IMR-90 (cell line): ENCODE measurements at regions not wholly inside any gene's neighbourhood (a gene's known extent, or its start where the extent isn't known, plus 50 kb on each side); places are given as distances from the start of the nearest gene placed in this dataset.

ENCODE experiments used
- ATAC-seq: fragments of 200-7000 bp; cut with Tn5 transposase; 2 replicates; pipeline ENCODE4 v1.9.1; 2020; ENCODE audit warnings: low read depth, mild to moderate bottlenecking, moderate library complexity
- BruUV-seq: library from RNA; stranded (reverse); fragments of 400-500 nt; replicated peaks from 2 replicates; lab custom pipeline; 2021; lab: Mats Ljungman, UMichigan
- CTCF ChIA-PET: fragments of 300-600 bp; formaldehyde crosslinking; extraction: SDS; loops from one replicate; lab custom pipeline; 2021; ENCODE audit warnings: antibody characterized with exemption; lab: Yijun Ruan, JAX
- POLR2A ChIA-PET: fragments of 300-600 bp; sonication (Branson Sonifier 250); formaldehyde crosslinking; loops from one replicate; lab custom pipeline; 2022; ENCODE audit warnings: antibody characterized with exemption; ENCODE audit not compliant: unreplicated experiment; lab: Charles Lee
- DNase-seq: peaks from one replicate; pipeline ENCODE4 v3.0.0; 2013
- H2AFZ ChIP-seq: replicated peaks from 2 replicates; pipeline ENCODE3; 2013; ENCODE audit warnings: low read length, mild to moderate bottlenecking; ENCODE audit not compliant: poor library complexity
- H2AK5ac ChIP-seq: 2 replicates; pipeline ENCODE4 v1.6.1; 2013; ENCODE audit warnings: low read depth, low read length, inconsistent platforms
- H2AK9ac ChIP-seq: replicated peaks from 2 replicates; pipeline ENCODE3; 2013; ENCODE audit warnings: mild to moderate bottlenecking, low read depth, low read length, moderate library complexity; ENCODE audit not compliant: poor library complexity
- H2BK120ac ChIP-seq: 2 replicates; pipeline ENCODE4 v1.6.1; 2013; ENCODE audit warnings: low read depth, low read length, inconsistent platforms
- H2BK15ac ChIP-seq: 3 replicates; pipeline ENCODE4 v1.6.1; 2013; ENCODE audit warnings: low read depth, low read length, inconsistent platforms
- H2BK20ac ChIP-seq: 2 replicates; pipeline ENCODE4 v1.6.1; 2013; ENCODE audit warnings: low read depth, mild to moderate bottlenecking, inconsistent platforms, low read length, moderate library complexity
- H2BK5ac ChIP-seq: 2 replicates; pipeline ENCODE4 v1.6.1; 2013; ENCODE audit warnings: mild to moderate bottlenecking, low read depth, low read length, inconsistent platforms; ENCODE audit not compliant: poor library complexity, severe bottlenecking
- H3K14ac ChIP-seq: replicated peaks from 2 replicates; pipeline ENCODE4 v1.6.1; 2013; ENCODE audit warnings: low read depth, low read length, inconsistent platforms
- H3K18ac ChIP-seq: 2 replicates; pipeline ENCODE4 v1.6.1; 2013; ENCODE audit warnings: low read depth, low read length, control low read depth
- H3K23ac ChIP-seq: 2 replicates; pipeline ENCODE4 v1.6.1; 2013; ENCODE audit warnings: low read depth, low read length, inconsistent platforms
- H3K27ac ChIP-seq: 2 replicates; pipeline ENCODE4 v1.5.1; 2013; ENCODE audit warnings: mild to moderate bottlenecking, control low read depth, low read length; ENCODE audit not compliant: insufficient read depth
- H3K27me3 ChIP-seq: 2 replicates; pipeline ENCODE4 v1.6.1; 2013; ENCODE audit warnings: low read length; ENCODE audit not compliant: control insufficient read depth, insufficient read depth
- H3K36me3 ChIP-seq: 2 replicates; pipeline ENCODE4 v1.6.1; 2013; ENCODE audit warnings: low read length, mixed read lengths; ENCODE audit not compliant: control insufficient read depth, insufficient read depth
- H3K4ac ChIP-seq: 2 replicates; pipeline ENCODE4 v1.6.1; 2013; ENCODE audit warnings: low read depth, low read length, inconsistent platforms
- H3K4me1 ChIP-seq: 2 replicates; pipeline ENCODE4 v1.6.1; 2013; ENCODE audit warnings: low read length, mixed read lengths; ENCODE audit not compliant: control insufficient read depth, insufficient read depth
- H3K4me2 ChIP-seq: 2 replicates; pipeline ENCODE4 v1.6.1; 2013; ENCODE audit warnings: low read depth, mild to moderate bottlenecking, control low read depth, low read length, moderate library complexity
- H3K4me3 ChIP-seq: 2 replicates; pipeline ENCODE4 v1.5.1; 2013; ENCODE audit warnings: low read depth, mild to moderate bottlenecking, control low read depth, low read length, moderate library complexity; ENCODE audit not compliant: insufficient read depth
- H3K56ac ChIP-seq: 2 replicates; pipeline ENCODE4 v1.6.1; 2013; ENCODE audit warnings: low read length, inconsistent platforms; ENCODE audit not compliant: insufficient read depth; ENCODE audit errors: extremely low read depth
- H3K79me1 ChIP-seq, 2 experiments: 2 replicates each; pipeline ENCODE4 v1.6.1; 2013; ENCODE audit warnings: low read length in 2 of 2, inconsistent platforms in 1 of 2, low read depth in 1 of 2
- H3K9ac ChIP-seq: 2 replicates; pipeline ENCODE4 v1.6.1; 2013; ENCODE audit warnings: low read depth, low read length, control low read depth
- H3K9me1 ChIP-seq: 2 replicates; pipeline ENCODE4 v1.6.1; 2013; ENCODE audit warnings: low read length, inconsistent platforms; ENCODE audit not compliant: insufficient read depth
- H3K9me3 ChIP-seq: 2 replicates; pipeline ENCODE4 v1.6.1; 2013; ENCODE audit warnings: low read length; ENCODE audit not compliant: control insufficient read depth, insufficient read depth
- H4K20me1 ChIP-seq: 2 replicates; pipeline ENCODE4 v1.6.1; 2013; ENCODE audit warnings: low read length, inconsistent platforms; ENCODE audit not compliant: insufficient read depth
- H4K5ac ChIP-seq: 2 replicates; pipeline ENCODE4 v1.6.1; 2013; ENCODE audit warnings: mild to moderate bottlenecking, low read depth, low read length, control low read depth
- H4K8ac ChIP-seq, 2 experiments: 2 replicates each; pipeline ENCODE4 v1.6.1; 2013; ENCODE audit warnings: low read depth in 2 of 2, low read length in 2 of 2, control low read depth in 1 of 2, inconsistent platforms in 1 of 2
- H4K91ac ChIP-seq: 2 replicates; pipeline ENCODE4 v1.6.1; 2013; ENCODE audit warnings: low read depth, low read length, inconsistent platforms; ENCODE audit not compliant: insufficient read depth
- BHLHE40 ChIP-seq: fragments of 150-350 bp; IDR thresholded peaks from 2 replicates; pipeline ENCODE4 v1.6.1; 2016; ENCODE audit warnings: mild to moderate bottlenecking, low read depth, low read length
- CEBPB ChIP-seq: IDR thresholded peaks from 2 replicates; pipeline ENCODE4 v1.6.1; 2012; ENCODE audit warnings: low read depth, low read length, improper control_type of control experiment
- CHD1 ChIP-seq: IDR thresholded peaks from 2 replicates; pipeline ENCODE4 v1.6.1; 2012; ENCODE audit warnings: low read depth, low read length, improper control_type of control experiment
- ELK1 ChIP-seq: fragments of 150-350 bp; IDR thresholded peaks from 2 replicates; pipeline ENCODE4 v1.6.1; 2016; ENCODE audit warnings: low read depth, mild to moderate bottlenecking, low read length, moderate library complexity, borderline replicate concordance
- FOS ChIP-seq: fragments of 150-350 bp; IDR thresholded peaks from 2 replicates; pipeline ENCODE4 v1.6.1; 2016; ENCODE audit warnings: low read depth, low read length
- MAFK ChIP-seq: IDR thresholded peaks from 2 replicates; pipeline ENCODE4 v1.6.1; 2012; ENCODE audit warnings: low read depth, low read length, improper control_type of control experiment
- MAZ ChIP-seq: IDR thresholded peaks from 2 replicates; pipeline ENCODE4 v1.6.1; 2012; ENCODE audit warnings: low read depth, mild to moderate bottlenecking, low read length, improper control_type of control experiment, moderate library complexity, borderline replicate concordance
- MXI1 ChIP-seq: IDR thresholded peaks from 2 replicates; pipeline ENCODE4 v1.6.1; 2012; ENCODE audit warnings: low read depth, mild to moderate bottlenecking, low read length, moderate library complexity, borderline replicate concordance
- NFE2L2 ChIP-seq: fragments of 150-350 bp; IDR thresholded peaks from 2 replicates; pipeline ENCODE4 v1.6.1; 2016; ENCODE audit warnings: low read depth, mild to moderate bottlenecking, low read length
- POLR2A ChIP-seq: IDR thresholded peaks from 2 replicates; pipeline ENCODE4 v1.6.1; 2012; ENCODE audit warnings: mild to moderate bottlenecking, low read depth, low read length
- RAD21 ChIP-seq: IDR thresholded peaks from 2 replicates; pipeline ENCODE4 v1.6.1; 2012; ENCODE audit warnings: low read length, improper control_type of control experiment
- RCOR1 ChIP-seq: IDR thresholded peaks from 2 replicates; pipeline ENCODE4 v1.6.1; 2012; ENCODE audit warnings: mild to moderate bottlenecking, low read length, improper control_type of control experiment; ENCODE audit not compliant: insufficient replicate concordance
- RFX5 ChIP-seq: IDR thresholded peaks from 2 replicates; pipeline ENCODE4 v1.8.0; 2012; ENCODE audit warnings: low read depth, mild to moderate bottlenecking, low read length, moderate library complexity
- SMC3 ChIP-seq: fragments of 150-350 bp; IDR thresholded peaks from 2 replicates; pipeline ENCODE4 v1.6.1; 2016; ENCODE audit warnings: low read depth, mild to moderate bottlenecking, antibody characterized with exemption, low read length, moderate library complexity
- WGBS, 2 experiments: methylation state at CpG; one replicate each; pipeline versions ENCODE4 v1.1.5 to v1.1.7; 2013; ENCODE audit warnings: missing lambda C conversion rate in 2 of 2; ENCODE audit not compliant: insufficient read length in 1 of 2; ENCODE audit errors: extremely low coverage in 2 of 2; 5-methylcytosine and 5-hydroxymethylcytosine counted together
- dilution Hi-C: fragments of 300-500 bp; cut with HindIII; formaldehyde crosslinking; loops from one replicate; pipeline ENCODE4 v1.14.3; 2018; ENCODE audit warnings: low sequenced_read_pairs; ENCODE audit not compliant: unreplicated experiment
- in situ Hi-C: fragments of 300-500 bp; cut with MboI; formaldehyde crosslinking; loops from 3 replicates; pipeline ENCODE4 v1.14.3; 2019; ENCODE audit warnings: low sequenced_read_pairs, inconsistent platforms, mixed read lengths
- intact Hi-C: fragments of 100-400 bp; cut with micrococcal nuclease; formaldehyde crosslinking; loops from 2 replicates; pipeline ENCODE4 v1.10.0; 2022
- TF ChIP-seq, protein P1 (sequence below): conservative IDR thresholded peaks from 2 replicates; pipeline ENCODE4 v1.5.1; 2012; ENCODE audit warnings: mild to moderate bottlenecking, low read depth, low read length, improper control_type of control experiment
- TF ChIP-seq, protein P2 (sequence below): fragments of 150-350 bp; IDR thresholded peaks from 2 replicates; pipeline ENCODE4 v1.6.1; 2017; ENCODE audit warnings: mild to moderate bottlenecking, antibody characterized with exemption, low read length, low read depth

DNA sequence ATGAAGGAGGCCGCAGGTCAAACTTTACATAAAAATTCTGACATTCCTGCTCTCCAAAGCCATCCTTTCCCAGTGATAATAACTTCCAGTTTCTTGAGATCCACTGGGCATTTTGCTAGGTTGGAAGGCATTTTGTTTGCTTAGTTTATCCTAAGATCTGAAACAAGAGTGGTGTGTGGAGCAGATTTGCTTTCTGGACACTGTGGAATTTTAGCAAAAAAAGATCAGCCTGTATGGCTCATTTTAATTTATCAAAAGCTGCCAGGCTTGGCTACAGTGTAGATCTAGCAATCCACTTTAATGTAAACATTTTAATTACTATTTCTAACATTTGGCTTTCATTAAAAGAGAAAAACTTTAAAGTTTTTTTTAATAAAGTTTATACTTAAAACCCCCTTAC, 124.8 kb downstream of the SAMD9 start:
- no peak overlapping the region for H3K4me3 ChIP-seq
- peak overlapping the region; percentile 12; the same call in 1 of the 2 replicates for H3K18ac ChIP-seq
- no peaks in the 10 kb centered on the region for H3K79me1 ChIP-seq
- H3K14ac ChIP-seq: no peak overlapping the region
- H2BK120ac ChIP-seq: no peak overlapping the region
- dilution Hi-C loops: no loop called here
- no peak overlapping the region for H3K9ac ChIP-seq
- H3K27ac ChIP-seq: no peak overlapping the region
- H2BK5ac ChIP-seq: no peak overlapping the region
- no peaks in the 10 kb centered on the region for H4K20me1 ChIP-seq
- no peaks in the 10 kb centered on the region; the same call in 1 of the 2 replicates for H3K9me1 ChIP-seq
- H3K4me1 ChIP-seq: peaks cover 7% of the 10 kb centered on the region
- no TSS peak for BruUV-seq
- no peaks in the 10 kb centered on the region for H3K9me3 ChIP-seq
- H3K23ac ChIP-seq: no peak overlapping the region
- H3K27me3 ChIP-seq: no peaks in the 10 kb centered on the region
- no peak overlapping the region for H3K4ac ChIP-seq
- POLR2A ChIA-PET: no interaction called here
- CTCF ChIA-PET: no interaction called here
- WGBS, 2 experiments: no CpG with 5 or more reads among the region's 1 CpG
- ATAC-seq (0 out of 2 replicates have a peak, but pooled peaks have one; percentile 22), DNase-seq (no peak)
- no peak overlapping the region for H3K4me2 ChIP-seq
- H2AK9ac ChIP-seq: no peak overlapping the region
- intact Hi-C loops: no loop called here
- H3K36me3 ChIP-seq: no peaks in the 10 kb centered on the region
- no peak overlapping the region for H4K5ac ChIP-seq
- H4K91ac ChIP-seq: no peak overlapping the region
- H2AK5ac ChIP-seq: no peak overlapping the region
- H2BK20ac ChIP-seq: 0 out of 2 replicates have a peak overlapping the region, but pooled peaks have one; percentile 1
- in situ Hi-C loops: no loop called here
- no peak overlapping the region for H2AFZ ChIP-seq
- H2BK15ac ChIP-seq: no peak overlapping the region
- no peak overlapping the region for H3K56ac ChIP-seq
- no peak overlapping the region for H4K8ac ChIP-seq
- TF ChIP-seq RAD21 (no peak), BHLHE40 (no peak), SMC3 (no peak), MXI1 (no peak), NFE2L2 (no peak), FOS (no peak), RFX5 (no peak), MAFK (no peak), MAZ (no peak), POLR2A (no peak), ELK1 (no peak), CHD1 (no peak), RCOR1 (no peak), CEBPB (no peak)
- TF ChIP-seq, protein P1, sequence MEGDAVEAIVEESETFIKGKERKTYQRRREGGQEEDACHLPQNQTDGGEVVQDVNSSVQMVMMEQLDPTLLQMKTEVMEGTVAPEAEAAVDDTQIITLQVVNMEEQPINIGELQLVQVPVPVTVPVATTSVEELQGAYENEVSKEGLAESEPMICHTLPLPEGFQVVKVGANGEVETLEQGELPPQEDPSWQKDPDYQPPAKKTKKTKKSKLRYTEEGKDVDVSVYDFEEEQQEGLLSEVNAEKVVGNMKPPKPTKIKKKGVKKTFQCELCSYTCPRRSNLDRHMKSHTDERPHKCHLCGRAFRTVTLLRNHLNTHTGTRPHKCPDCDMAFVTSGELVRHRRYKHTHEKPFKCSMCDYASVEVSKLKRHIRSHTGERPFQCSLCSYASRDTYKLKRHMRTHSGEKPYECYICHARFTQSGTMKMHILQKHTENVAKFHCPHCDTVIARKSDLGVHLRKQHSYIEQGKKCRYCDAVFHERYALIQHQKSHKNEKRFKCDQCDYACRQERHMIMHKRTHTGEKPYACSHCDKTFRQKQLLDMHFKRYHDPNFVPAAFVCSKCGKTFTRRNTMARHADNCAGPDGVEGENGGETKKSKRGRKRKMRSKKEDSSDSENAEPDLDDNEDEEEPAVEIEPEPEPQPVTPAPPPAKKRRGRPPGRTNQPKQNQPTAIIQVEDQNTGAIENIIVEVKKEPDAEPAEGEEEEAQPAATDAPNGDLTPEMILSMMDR: no peak
- TF ChIP-seq, protein P2, sequence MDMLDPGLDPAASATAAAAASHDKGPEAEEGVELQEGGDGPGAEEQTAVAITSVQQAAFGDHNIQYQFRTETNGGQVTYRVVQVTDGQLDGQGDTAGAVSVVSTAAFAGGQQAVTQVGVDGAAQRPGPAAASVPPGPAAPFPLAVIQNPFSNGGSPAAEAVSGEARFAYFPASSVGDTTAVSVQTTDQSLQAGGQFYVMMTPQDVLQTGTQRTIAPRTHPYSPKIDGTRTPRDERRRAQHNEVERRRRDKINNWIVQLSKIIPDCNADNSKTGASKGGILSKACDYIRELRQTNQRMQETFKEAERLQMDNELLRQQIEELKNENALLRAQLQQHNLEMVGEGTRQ: no peak
